Lower leg skin (tissue), 4 donors: ENCODE measurements at regions not wholly inside any gene's neighbourhood (a gene's known extent, or its start where the extent isn't known, plus 50 kb on each side); places are given as distances from the start of the nearest gene placed in this dataset.

Experiments used
- DNase-seq, 2 donors: peaks; one replicate each; pipeline ENCODE4 v3.0.0-alpha.2; 2019; ENCODE audit warnings: low spot score in 2 of 2
- H3K4me3 ChIP-seq: fragments of 200-600 bp; sonication (generic); 2 replicates; pipeline ENCODE4 v1.5.1; 2017; ENCODE audit warnings: mild to moderate bottlenecking, low read depth; ENCODE audit not compliant: poor library complexity, severe bottlenecking
- POLR2A ChIP-seq, 2 donors: fragments of 450-650 bp; IDR thresholded peaks; one replicate each; pipeline ENCODE4 v1.6.1; 2016 to 2017; ENCODE audit warnings: antibody characterized with exemption in 2 of 2, mild to moderate bottlenecking in 1 of 2, moderate library complexity in 1 of 2
- WGBS, 2 donors: methylation state at CpG; one replicate each; pipeline ENCODE4 v1.1.5; 2018; 5-methylcytosine and 5-hydroxymethylcytosine counted together
- intact Hi-C: fragments of 100-400 bp; cut with DNase I; formaldehyde crosslinking; loops from one replicate; pipeline ENCODE4 v1.15.0; 2023; ENCODE audit warnings: low total_unique reads
- TF ChIP-seq, protein P1 (sequence below), 3 donors: fragments of 450-650 bp; IDR thresholded peaks; one replicate each; pipeline ENCODE4 v1.5.1; 2016; ENCODE audit warnings: antibody characterized with exemption in 3 of 3, mild to moderate bottlenecking in 3 of 3, moderate library complexity in 2 of 3

DNA sequence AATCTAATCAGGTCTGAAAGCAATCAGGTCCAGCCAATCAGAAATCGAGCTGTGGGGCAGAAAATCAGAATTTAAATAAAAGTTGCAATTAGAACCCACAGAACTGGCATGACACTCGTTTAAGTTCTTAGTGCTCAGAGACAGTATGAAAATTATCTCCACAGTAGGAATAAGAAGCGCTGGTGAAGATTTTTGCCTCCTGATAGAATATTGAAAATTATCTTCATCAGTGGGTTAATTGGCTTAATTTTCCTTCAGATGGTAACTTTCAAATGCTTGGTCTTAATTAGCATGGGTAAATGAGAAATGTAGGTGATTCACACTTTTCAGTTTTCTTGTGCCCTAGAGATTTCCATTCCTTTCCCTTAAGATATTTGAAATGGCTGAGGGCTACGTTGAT, 109.1 kb upstream of the MDFIC2 start:
- TF ChIP-seq, protein P1, sequence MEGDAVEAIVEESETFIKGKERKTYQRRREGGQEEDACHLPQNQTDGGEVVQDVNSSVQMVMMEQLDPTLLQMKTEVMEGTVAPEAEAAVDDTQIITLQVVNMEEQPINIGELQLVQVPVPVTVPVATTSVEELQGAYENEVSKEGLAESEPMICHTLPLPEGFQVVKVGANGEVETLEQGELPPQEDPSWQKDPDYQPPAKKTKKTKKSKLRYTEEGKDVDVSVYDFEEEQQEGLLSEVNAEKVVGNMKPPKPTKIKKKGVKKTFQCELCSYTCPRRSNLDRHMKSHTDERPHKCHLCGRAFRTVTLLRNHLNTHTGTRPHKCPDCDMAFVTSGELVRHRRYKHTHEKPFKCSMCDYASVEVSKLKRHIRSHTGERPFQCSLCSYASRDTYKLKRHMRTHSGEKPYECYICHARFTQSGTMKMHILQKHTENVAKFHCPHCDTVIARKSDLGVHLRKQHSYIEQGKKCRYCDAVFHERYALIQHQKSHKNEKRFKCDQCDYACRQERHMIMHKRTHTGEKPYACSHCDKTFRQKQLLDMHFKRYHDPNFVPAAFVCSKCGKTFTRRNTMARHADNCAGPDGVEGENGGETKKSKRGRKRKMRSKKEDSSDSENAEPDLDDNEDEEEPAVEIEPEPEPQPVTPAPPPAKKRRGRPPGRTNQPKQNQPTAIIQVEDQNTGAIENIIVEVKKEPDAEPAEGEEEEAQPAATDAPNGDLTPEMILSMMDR (IDR thresholded peaks at IDR 0.05) = no peak
- no peak for TF ChIP-seq POLR2A (IDR thresholded peaks at IDR 0.05)
- 78 to 85% methylated on average over 4 of the region's 4 CpGs for WGBS, 2 donors
- no peak for DNase-seq

DNA sequence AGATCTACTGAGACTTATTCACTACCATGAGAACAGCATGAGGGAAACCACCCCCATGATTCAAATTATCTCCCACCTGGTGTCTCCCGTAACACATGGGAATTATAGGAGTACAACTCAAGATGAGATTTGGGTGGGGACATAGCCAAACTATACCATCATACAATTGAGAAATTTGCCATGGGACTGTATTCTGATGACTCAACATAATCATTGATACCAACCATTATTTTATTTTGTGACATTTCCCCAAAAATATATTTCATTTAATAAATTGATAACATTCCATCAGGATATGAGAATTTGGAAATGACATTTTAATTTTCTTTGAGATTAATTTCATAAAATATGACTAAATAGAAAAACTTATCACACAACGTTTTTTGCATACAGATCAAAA, 96.6 kb upstream of the MDFIC2 start:
- no peak overlapping the region for H3K4me3 ChIP-seq
- intact Hi-C loops = no loop called here
- no peak for TF ChIP-seq POLR2A (IDR thresholded peaks at IDR 0.05)
- TF ChIP-seq, protein P1 (IDR thresholded peaks at IDR 0.05) = no peak
- WGBS, 2 donors = 80 to 84% methylated on average over 2 of the region's 2 CpGs
- no peak for DNase-seq

More for the DNA sequence above, 109.1 kb upstream of the MDFIC2 start:
- no peak overlapping the region for H3K4me3 ChIP-seq
- intact Hi-C loops = no loop called here

DNA sequence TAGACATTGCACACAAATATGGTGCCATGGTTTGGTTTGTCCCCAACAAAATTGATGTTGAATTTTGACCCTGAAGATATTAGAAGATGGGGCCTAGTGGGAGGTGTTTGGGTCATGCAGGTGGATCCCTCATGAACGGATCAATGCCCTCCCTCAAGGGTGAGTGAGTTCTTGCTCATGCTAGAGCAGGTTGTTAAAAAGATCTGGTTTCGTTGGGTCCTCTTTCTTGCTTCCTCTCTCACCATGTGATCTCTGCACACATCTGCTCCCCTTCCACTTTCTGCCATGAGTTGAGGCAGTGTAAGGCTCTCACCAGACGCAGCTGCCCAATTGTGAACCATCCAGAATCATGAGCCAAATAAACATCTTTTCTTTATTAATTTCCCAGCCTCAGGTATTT, 87.8 kb upstream of the MDFIC2 start:
- 72 to 76% methylated on average over 3 of the region's 3 CpGs for WGBS, 2 donors
- intact Hi-C loops = no loop called here
- TF ChIP-seq POLR2A (IDR thresholded peaks at IDR 0.05) = no peak
- TF ChIP-seq, protein P1 (IDR thresholded peaks at IDR 0.05) = no peak
- DNase-seq = no peak
- H3K4me3 ChIP-seq = no peak overlapping the region

DNA sequence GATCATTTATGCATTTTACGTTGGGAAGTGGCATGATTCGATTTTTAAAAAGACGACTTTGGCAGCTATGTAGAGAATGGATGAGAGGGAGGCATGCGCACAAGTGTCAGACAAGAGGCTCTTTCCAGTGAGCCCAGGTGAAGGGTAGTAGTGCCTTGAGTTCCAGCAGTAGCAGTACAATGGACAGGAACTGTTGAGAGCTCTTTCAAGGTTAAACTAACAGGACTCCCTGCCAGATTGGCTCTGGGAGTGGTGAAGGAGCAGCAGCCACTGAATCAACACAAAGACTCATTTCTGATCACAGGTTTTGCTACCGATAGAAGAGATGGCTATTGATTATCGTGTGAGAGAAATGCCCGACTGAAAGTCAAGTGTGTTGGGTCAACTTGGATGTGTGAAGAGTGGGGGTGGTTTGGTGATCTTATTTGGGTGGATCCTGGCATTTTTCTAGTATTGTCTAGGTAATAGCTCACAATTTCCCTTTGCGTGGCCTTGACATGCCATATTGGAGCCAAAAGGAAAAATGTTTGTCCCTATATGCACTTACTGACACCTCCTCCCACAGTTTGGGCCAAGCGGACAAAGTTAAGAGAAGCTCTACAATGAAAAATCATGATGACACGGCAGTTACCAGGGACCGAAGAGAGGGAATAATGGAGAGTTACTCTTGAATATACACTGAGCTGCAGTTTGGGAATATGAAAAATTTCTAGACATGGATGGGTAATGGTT, 81.6 kb upstream of the MDFIC2 start:
- H3K4me3 ChIP-seq = no peak overlapping the region
- 93% methylated on average over 11 of the region's 11 CpGs for WGBS, 2 donors
- TF ChIP-seq POLR2A (IDR thresholded peaks at IDR 0.05) = no peak
- TF ChIP-seq, protein P1 (IDR thresholded peaks at IDR 0.05) = no peak
- intact Hi-C loops = no loop called here
- DNase-seq = no peak

DNA sequence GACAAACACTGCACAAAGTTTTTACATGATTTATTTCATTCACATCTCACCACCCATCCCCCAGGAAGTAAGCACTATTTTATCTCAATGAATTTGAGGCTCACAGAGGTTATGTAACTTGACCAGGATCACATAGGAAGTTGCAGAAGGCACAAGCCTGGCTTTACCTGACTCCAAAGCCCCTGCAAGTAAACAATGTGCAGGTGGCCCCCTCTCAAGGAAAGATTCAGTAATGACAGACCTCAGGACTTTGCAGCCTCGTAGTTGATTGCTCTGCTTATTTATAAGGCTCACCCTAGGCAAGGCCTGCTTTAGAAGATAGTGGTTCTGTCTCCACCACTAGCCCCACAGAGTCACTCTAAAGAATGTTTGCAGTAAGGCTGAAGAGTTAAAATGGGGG, 79.8 kb upstream of the MDFIC2 start:
- no peak overlapping the region for H3K4me3 ChIP-seq
- no peak for DNase-seq
- intact Hi-C loops = no loop called here
- WGBS, 2 donors = 55 to 56% methylated on average over 1 of the region's 1 CpG
- no peak for TF ChIP-seq POLR2A (IDR thresholded peaks at IDR 0.05)
- TF ChIP-seq, protein P1 (IDR thresholded peaks at IDR 0.05) = no peak

DNA sequence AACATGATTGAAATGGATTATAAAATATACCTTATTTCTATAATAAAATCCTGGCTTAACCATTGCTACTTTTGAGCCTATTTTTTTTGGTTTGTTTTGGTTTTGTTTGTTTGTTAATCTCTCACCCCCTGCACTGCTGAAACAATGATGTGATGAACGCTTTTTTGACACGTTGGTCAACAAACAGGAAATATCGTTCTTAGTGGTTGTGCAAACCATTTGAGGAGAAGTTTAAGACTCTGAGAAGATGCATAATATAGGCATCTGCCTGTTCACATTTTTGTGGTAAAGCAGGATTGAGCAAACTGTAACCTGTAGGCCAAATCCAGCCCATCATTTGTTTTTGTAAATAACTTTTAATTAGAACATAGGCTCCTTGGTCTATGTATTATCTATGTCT, 75.5 kb upstream of the MDFIC2 start:
- WGBS, 2 donors = 73 to 82% methylated on average over 3 of the region's 3 CpGs
- TF ChIP-seq POLR2A (IDR thresholded peaks at IDR 0.05) = no peak
- TF ChIP-seq, protein P1 (IDR thresholded peaks at IDR 0.05) = no peak
- intact Hi-C loops = no loop called here
- DNase-seq = no peak
- no peak overlapping the region for H3K4me3 ChIP-seq
